Astrocyte of the hippocampus (primary cell): ENCODE measurements at regions not wholly inside any gene's neighbourhood (a gene's known extent, or its start where the extent isn't known, plus 50 kb on each side); places are given as distances from the start of the nearest gene placed in this dataset.

Experiments
- DNase-seq: peaks from one replicate; pipeline ENCODE4 v3.0.0; 2011; ENCODE audit warnings: low read depth, low spot score

- DNase-seq, result no peak
These were observed 728.3 kb upstream of the SGO1 start for GRCh38 chr3:20914310-20914709.

- DNase-seq, result no peak
These were observed 726.4 kb upstream of the SGO1 start for GRCh38 chr3:20912406-20912805.

GRCh38 chr3:20909511-20909910 is 723.5 kb upstream of the SGO1 start:
- no peak for DNase-seq

GRCh38 chr3:20905210-20905805 is 719.3 kb upstream of the SGO1 start:
- DNase-seq, result no peak

GRCh38 chr3:20904671-20905070 is 718.7 kb upstream of the SGO1 start:
- DNase-seq, result no peak

GRCh38 chr3:20898962-20899361 is 713.0 kb upstream of the SGO1 start:
- DNase-seq, result no peak

GRCh38 chr3:20890111-20890519 is 704.1 kb upstream of the SGO1 start:
- DNase-seq, result no peak

- DNase-seq, result no peak
These were observed 692.7 kb upstream of the SGO1 start for GRCh38 chr3:20878691-20879090.

- DNase-seq, result no peak
These were observed 687.2 kb upstream of the SGO1 start for GRCh38 chr3:20873235-20873634.

GRCh38 chr3:20870106-20870899 is 684.3 kb upstream of the SGO1 start:
- no peak for DNase-seq

GRCh38 chr3:20865803-20866202 is 679.8 kb upstream of the SGO1 start:
- no peak for DNase-seq

GRCh38 chr3:20861454-20861853 is 675.4 kb upstream of the SGO1 start:
- DNase-seq, result no peak

- DNase-seq, result peak; percentile 36
These were observed 671.6 kb upstream of the SGO1 start for GRCh38 chr3:20857636-20858035.

GRCh38 chr3:20853890-20854289 is 667.9 kb upstream of the SGO1 start:
- DNase-seq, result peak; percentile 2

GRCh38 chr3:20852712-20853111 is 666.7 kb upstream of the SGO1 start:
- DNase-seq, result no peak

GRCh38 chr3:20849975-20850374 is 664.0 kb upstream of the SGO1 start:
- no peak for DNase-seq

GRCh38 chr3:20846832-20847231 is 660.8 kb upstream of the SGO1 start:
- no peak for DNase-seq

- DNase-seq, result no peak
These were observed 660.1 kb upstream of the SGO1 start for GRCh38 chr3:20846066-20846465.

GRCh38 chr3:20844851-20845250 is 658.8 kb upstream of the SGO1 start:
- no peak for DNase-seq

GRCh38 chr3:20842594-20843436 is 656.8 kb upstream of the SGO1 start:
- no peak for DNase-seq

GRCh38 chr3:20842002-20842401 is 656.0 kb upstream of the SGO1 start:
- no peak for DNase-seq

- no peak for DNase-seq
These were observed 651.8 kb upstream of the SGO1 start for GRCh38 chr3:20837676-20838302.
